NCI-H526 (cell line): ENCODE measurements at regions not wholly inside any gene's neighbourhood (a gene's known extent, or its start where the extent isn't known, plus 50 kb on each side); places are given as distances from the start of the nearest gene placed in this dataset.

ENCODE experiments used
- DNase-seq, 2 experiments: peaks; one replicate each; lab custom pipeline; 2025; lab: John Stamatoyannopoulos, UW

DNA sequence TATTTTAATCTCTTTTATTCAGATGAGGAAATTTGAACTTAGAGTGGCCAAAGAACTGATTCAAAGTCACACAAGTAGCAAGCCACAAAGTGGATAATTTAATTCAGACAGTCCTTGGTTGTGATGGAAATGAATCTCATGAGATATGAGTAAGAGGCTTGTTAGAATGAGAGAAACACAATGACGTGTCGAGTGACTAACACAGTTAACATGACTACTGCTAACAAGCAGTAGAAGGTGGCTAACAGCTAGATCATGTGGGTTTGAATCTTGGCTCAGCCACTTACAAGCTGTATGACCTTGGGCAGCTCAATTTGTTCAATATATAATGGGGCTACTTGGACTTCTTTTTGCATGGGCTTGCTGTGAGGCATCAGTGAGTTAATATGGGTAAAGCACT lies 104.5 kb upstream of the LMO4 start:
- DNase-seq, result no peak

DNA sequence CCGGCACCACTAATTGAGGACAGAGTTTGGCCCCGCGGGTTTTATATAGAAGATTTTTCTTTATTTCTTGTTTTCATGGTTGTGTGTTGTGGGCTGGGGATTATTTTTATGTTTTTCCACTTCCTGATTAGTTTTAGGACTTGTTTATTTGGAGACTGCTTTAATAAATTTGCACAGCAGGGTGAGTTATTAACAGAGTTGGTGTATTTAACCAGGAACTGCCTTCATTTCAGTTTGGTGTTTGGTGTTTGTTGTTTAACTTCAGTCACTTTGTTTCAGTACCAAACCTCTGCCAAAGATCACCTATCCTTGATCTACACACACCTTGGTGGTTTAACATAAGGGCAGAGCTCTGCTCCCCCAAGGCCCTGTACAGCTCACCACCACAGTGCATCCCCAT lies 103.5 kb upstream of the LMO4 start:
- no peak for DNase-seq

DNA sequence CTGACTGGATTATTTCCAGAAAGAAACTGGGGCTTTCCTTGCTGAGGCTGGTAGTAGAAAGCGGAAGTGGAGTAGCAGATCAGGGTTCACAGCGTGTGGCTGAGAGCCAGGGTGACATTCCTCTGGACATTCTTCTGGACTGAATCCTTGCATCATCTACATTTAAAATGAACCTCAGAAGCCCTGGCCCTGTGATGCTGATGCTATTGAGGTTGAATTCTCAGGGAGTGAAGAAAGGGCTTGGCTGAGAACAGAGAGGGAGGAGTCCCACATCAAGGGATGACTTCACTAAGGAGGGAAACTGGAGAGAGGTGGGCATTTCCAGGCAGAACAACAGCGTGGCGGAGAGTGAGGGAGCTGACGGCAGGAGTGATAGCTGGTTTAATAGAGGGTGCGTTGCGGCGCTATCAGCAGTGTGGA lies 102.3 kb upstream of the LMO4 start:
- no peak for DNase-seq

DNA sequence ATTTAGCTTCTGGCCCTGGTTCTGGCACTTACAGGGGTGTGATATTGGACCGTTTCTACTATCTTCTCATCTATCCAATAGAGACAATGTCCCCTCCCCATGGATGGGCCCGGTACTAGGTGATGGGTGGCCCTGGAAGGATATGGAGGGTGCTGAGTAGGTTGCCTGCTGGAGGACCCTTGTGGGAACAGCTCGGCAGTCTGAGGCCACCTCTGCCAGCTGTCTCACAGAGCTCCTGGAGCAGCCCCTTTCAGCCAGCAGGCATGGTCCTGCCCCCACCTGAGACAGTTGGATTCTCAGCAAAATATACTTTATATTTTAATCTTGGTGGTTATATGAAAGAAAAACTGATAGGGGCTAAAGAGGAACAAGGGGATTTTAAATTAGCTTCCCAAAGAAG lies 101.0 kb upstream of the LMO4 start:
- DNase-seq, result no peak

DNA sequence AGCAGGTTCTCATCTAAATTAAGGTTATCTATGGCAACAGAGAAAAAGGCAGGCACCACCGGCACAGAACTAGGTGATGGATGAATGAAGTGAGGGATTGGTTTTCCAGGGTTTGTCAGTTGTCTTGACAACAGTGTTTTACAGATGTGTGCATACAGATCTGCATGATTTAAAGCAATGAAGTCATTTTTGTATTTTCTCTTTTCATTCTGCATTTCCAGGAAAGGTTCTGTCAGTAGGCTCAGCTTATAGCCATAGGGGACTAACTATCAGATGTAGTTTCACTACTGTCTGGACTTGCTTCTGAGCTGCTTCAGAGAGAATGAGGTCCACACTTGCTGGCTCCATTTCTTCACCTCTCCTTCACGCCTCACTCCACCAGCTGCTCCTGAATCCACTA lies 98.2 kb upstream of the LMO4 start:
- DNase-seq, result no peak

DNA sequence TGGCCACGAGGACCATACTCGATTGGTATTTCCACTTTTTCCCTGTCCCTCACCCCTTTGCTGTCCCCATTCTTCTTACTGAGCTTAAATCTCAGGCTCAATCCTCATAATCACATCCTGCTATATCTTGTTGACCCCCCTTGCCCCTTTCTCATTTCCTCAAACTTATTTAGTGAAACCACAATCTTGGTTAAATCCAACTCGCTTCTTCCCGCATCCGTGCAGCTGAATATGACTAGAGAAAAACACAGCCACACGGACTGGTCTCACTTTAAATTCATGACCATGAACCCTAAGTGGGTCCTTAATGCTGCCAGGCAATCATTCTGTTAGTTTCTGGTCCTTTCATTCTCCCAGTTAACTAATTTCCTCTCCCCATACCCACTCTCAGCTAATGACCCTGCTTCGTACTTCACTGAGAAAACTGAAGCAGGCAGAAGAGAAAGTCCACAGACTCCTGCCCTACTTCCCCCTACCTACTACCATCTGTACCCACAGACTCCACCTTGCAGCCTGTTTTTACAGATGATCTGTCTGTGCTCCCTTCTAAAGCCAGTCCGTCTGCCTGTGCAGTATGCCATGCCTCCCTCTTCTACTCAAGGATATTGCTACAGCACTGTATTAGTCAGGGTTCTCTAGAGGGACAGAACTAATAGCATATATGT lies 96.8 kb upstream of the LMO4 start:
- no peak for DNase-seq

DNA sequence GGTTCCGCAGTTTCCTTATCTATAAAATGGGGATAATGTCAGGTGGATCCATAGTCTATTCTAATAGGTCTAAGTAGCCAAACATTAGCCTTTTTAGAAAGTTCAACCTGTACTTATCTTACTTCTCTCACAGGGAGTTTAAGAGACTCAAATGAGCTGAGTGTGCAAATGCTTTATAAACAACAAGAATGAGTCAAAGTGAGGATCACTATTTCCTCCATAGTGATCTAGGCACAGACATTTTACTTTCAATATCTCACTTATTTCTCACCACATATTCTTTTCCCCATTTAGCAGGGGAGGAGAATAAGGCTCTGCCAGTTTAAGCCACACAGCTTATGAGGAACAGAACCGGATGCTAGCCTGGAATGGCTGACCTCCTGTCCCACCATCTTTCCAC lies 92.1 kb upstream of the LMO4 start:
- no peak for DNase-seq

DNA sequence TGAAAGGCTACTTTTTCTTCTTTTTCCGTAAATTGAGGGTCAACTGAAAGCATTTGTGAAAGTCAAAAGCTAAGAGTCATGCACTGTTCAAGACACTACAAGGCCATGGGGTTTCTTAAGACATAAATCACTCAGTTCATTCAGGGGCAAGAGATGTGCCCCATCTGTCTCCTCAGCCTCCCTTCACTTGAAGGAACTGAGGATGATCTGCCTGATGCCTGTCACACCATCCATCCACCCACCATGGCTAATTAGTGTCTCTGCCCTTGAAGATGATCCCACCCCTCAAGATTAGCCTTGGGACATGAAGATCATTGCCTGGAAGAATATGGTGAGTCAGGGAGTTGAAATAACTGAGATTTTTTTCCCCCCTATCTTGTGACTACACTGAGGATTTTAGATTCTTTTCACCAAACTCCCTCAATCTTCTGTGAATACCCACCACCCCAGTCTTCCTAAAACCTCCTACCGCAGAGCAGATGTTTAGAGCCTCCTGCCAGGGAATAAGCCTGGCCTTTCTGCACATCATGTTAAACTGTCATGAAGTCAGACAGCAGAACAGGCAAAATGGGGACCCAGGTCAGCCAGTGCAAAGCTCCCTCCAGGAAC lies 88.6 kb upstream of the LMO4 start:
- no peak for DNase-seq

DNA sequence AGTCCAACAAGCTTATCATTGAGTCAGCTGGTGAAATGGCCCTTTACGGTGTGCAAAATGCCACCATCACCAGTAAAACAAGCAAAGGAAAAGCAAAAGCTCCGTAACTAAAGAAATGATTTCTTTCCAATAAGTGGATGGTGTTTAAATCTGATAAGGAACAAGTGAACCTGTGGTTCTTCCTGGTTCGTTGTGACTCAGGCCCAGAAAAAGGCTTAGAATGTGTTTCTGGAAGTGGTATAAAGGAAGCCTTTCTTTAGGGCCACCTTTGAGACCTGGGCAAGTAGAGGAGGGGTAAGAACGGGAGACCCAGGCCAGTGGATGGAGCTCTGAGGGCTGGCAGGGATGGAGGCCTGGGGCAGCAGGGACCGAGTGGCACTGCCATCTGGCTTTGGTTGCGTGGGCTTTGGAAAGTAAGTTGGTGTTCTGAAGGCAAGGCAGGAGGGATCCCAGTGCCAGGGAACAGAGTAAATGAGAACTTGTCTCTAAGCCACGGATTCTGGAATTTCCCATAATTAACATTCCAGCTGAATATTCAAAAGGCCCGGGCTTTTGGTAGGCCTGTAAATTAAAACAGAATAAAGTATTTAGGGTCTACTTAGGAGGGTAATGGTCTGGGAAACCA lies 87.9 kb upstream of the LMO4 start:
- no peak for DNase-seq

DNA sequence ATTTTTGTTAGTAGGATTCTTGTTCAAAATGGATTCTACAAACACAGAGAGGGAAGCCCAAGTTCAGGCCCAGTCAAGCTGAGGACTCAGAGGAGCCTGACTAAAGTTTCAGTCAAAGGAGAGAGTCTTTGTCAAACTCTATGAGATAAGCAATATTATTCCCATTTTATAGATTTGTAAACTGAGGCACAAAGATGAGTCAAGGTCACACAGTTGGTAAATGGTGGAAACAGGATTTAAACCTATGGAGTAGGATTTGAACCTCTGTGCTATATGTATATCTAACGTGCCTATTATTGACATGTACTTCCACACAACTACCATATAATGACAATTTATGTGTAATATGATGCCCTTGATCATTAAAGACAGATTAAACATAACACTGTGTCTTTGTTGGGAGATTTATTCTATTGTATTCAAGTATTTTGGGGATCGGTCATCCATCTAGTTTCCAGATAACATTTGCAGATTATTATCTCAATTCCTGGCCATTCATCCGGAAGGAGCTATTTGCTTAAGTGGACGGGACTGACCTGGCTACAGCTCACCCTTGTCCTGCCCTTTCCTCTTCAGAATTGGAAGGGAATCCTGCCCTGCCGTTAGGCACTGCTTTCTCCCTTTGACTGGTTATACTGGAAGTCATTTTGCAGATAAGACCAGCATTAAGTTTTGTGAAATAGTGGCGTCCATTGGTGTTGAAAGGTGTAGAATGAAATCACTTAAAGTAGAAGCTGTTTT lies 86.1 kb upstream of the LMO4 start:
- DNase-seq, result no peak

DNA sequence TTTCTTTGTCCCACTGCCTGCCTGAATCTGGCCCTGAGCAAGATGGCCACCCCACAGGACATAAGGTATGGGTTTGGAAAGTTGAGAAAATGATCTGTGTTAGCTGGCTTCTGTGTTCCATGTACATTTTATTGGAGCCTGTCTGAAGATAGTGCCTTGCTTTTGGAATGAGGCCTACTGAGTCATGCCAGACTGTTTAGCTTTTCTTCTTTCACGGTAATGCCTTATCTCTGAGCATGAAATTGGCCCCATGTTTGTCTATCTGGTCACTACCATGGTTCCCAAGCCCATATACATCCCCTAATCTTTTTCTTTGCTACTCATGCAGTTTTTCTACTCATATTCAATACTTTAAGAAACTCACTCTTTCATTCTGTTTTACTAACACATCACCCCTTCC lies 85.1 kb upstream of the LMO4 start:
- DNase-seq, result no peak

DNA sequence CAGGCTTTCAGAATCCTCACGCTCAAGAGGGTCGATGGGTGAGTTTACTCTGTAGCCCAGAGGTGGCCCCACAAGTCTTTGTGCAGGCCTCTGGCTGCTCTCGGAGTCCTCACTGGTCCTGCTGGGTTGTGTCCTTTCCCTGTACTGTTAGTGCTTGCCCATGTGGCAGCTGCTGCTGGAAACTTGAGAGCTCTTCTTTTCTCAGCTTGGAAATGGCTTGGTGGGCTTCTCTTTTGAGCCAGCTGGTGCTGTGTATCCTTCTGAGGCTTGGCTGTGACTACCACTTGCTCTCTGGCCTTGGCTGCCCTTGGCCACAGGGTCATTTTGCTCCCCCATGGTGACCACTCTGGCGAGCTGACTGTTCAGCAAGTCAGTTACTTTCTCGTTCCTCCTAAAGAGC lies 82.2 kb upstream of the LMO4 start:
- DNase-seq, result no peak

DNA sequence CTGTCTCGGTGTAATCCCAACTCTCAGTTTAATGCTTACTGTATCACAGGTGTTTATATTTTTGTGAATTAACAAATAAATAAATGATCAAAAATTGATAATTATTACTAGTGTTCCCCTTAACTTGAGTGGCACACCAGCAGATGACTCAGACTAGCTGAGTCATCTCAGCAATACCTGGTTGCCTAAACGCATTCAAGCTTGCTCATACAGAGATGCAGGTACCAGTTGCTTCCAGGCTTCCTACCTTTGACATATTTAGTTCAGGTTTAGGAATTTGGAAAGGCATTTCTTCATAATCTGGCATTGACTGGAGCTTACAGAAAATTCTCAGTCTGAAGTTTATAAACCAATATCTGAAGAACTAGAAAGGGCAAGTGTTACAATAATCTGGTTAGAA lies 78.9 kb upstream of the LMO4 start:
- DNase-seq, result no peak

DNA sequence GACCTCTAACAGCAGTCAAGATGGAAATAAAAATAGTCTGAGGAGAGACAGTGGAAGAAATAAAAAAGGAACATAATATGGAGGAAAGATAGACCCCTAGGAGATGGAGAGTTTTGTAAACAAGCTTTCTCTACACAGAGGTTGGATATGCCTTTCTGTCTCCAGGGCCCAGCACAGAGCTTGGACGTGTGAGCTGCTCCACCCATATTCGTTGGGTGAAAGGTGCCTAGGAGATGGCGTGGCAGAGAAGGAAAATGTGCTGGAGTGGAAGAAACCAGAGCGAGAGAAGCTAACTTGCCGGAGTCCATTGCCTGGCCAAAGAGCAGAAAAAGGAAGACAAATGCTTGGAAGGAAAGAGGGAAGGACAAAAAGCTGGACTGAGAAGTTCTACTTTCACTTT lies 78.3 kb upstream of the LMO4 start:
- no peak for DNase-seq

DNA sequence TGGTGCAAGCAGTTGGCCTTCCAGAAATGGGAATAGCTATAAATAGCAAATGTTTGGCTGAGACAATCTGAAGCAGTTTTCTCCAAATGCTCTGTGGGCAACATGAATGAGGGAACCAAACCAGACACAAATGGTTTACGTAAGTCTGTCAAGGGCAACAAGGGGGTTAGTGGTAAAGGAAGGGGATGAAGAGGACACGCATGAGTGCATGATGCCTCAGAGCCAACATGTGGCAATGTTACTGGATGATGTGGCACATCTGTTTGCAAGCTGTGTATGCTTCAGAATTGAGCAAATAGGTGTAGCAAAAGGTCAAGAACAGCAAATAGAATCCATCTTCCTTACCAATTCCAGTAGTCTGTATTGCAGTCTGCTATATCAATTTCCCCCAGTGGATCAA lies 76.3 kb upstream of the LMO4 start:
- DNase-seq, result no peak

DNA sequence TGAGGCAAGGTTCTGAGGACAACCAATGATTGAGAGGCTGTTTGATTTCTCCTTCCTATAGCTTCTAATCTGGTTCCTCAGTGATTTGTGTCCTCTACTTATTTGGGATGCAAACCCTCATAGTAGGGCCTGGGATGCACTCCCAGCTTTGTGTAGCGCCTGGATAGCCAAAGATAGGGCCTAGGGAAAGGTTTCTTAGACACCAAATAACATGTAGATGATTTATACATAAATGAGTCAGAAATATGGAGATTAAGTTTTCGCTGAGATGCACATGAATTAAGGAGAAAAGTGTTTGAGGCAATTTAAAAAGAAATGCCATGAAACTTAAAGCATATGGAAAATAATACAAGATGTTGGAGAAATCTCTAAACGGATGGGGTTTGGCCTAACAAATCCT lies 66.0 kb upstream of the LMO4 start:
- no peak for DNase-seq

DNA sequence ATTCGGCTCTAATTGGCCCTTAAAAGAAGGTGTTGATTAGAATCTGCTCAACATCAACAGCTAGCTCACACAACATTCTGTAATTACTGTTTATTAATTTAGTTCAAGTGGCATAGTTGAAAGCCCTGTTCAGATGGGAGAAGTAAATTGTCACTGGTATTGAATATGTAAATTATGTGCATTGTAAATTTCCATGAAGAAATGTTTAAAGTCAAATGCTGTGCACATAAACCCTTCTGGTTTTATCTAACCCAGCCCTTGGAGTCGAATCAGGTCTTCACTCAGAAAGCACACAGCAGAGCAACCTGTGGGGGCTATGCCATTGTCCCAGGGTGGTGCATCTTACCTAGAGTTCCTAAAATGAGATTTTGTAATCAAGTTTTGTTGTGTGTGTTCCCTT lies 65.4 kb upstream of the LMO4 start:
- DNase-seq, result peak in 1 of 2 experiments; percentile 27

DNA sequence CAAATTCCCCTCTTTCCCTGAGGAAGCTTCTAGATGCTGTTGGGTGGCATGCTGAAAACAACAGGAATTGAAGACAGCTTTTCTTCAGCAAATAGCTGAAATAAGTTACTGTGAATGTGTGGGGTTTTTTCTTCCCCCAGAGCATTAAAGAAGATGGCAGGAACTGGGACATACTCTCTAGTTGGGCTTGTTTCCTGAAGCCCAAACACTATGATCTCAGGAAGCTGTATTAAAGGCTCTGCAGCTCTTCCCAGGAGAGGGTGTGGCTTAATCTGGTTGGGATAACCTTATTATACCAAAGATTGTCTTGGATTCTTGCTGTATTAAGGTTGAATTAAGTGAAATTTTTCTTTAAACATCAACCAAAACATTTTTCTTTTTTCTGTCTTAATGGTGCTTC lies 64.9 kb upstream of the LMO4 start:
- DNase-seq, result no peak

DNA sequence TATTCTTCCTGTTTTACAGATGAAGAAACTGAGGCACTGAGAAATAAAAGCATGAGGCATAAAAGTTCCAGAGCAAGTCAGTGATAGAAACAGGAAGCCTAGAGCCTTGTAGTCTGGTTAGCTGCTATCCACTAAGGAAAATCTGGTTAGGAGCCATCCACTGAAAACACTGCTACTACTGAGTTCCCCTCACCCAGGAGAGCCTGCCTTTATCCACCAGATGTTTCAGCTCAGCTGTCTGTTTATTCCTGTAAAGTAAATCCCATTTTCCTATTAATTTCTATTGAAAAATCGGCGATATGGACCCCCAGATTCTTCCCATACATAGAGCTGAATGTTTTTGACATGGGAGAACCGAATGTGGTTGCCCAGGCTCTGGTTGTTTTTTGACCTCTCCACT lies 63.7 kb upstream of the LMO4 start:
- no peak for DNase-seq

DNA sequence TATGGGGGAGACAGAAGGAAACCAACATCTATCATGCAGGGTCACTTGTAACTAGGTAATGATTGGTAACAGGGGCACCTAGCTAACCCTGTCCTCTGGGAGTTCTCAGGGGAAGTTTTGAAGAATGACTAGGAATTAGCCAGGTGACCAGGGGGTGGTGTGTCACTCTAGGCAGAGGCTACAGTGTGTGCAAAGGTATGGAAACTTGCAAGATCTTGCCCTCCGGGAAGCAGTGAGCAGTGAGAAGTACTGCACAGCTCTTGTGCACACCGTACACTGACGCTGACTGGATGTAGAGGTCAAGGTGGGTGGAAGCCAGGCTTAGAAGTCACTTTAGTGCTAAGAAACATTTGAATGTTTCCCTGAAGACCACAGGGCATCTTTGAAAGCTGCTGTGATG lies 62.9 kb upstream of the LMO4 start:
- DNase-seq, result no peak

DNA sequence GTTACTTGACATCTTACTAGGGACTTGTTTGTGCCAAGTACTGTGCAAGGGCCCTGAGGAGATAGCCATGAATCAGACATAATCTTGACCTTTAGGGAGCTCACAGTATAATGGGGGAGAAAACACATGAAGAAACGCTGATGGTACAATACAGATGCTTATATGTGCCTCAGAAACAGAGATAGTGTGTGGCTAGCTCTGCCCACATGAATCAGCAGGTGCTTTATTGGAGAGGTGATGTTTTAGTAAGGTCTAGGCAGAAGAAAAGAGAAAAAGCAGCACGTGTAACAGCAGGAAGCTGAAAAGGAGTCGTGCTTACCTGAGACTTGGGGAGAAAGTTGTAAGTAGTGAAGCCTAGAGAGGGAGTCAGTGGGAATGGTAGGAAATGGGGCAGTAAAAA lies 60.6 kb upstream of the LMO4 start:
- DNase-seq, result no peak

DNA sequence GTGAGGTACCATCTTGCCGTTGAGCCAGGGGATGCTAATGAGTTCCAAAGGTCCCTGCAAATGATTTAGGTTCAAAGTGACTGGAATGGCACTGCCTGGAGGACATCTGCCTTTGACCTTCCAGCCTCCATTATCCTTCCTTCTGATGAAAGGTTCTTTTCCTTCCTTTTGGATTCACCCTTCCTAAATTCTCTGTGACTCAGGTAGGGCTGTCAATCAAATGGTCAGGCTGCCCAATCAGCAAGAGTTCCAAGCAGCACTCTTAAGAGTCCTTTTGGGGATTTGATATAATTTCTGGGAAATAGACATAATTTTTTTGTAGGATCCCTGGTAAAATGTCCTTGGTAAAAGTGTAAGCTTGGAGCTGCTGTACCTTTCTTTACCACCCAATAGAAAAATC lies 58.8 kb upstream of the LMO4 start:
- DNase-seq, result no peak

DNA sequence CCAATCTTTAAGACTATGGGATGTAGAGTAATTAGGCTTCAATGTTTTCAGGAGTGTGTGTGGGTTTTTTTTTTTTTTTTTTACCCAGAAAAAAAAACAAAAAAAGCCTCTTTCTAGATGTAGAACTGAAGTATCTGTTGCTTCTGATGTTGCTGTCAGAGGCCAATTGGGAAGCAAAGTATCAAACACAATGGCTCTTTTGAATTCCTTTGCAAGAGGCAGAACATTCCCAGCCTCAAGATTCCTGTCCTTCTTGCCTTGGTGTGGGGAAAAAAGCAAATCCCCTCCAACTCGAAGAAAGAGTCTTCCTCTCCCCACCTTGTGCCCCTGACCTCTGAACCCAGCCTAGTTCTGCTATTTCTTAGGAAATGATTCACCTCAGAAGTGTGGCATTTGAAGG lies 55.4 kb upstream of the LMO4 start:
- no peak for DNase-seq
